HPDE6-E6E7 (cell line): ENCODE measurements at regions not wholly inside any gene's neighbourhood (a gene's known extent, or its start where the extent isn't known, plus 50 kb on each side); places are given as distances from the start of the nearest gene placed in this dataset.
"Not testable (repeated sequence)": the region's sequence is repeated elsewhere in the genome, so short reads cannot be mapped to it uniquely, and the experiment has no call there.

ENCODE experiments used
- DNase-seq: peaks from one replicate; pipeline ENCODE4 v3.0.0; 2011; ENCODE audit warnings: missing footprints; ENCODE audit errors: extremely low spot score

DNA sequence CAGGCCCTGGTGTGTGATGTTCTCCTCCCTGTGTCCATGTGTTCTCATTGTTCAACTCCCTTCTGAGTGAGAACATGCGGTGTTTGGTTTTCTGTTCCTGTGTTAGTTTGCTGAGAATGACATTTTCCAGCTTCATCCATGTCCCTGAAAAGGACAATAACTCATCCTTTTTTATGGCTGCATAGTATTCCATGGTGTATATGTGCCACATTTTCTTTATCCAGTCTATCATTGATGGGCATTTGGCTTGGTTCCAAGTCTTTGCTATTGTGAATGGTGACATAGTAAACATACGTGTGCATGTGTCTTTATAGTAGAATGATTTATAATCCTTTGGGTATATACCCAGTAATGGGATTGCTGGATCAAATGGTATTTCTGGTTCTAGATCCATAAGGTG lies 964.6 kb upstream of the CITED2 start:
- not testable (repeated sequence) for DNase-seq

DNA sequence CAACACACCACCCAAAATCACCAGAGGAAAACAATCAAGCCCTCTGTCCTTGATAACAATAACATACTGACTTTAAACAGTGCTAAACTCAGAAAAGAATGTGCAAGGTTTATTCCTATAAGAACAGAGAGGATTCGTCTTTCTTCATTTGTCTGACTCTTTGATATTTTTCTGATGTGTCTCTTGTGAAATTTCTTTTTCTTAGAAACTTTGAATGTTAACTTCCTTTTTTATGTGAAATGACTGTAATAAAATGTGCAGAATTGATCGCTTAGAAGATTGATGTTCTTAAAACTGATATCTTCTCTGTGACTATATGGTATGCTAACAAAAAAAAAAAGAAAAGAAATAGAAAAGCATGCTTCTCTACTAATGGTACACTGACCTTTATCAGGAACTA lies 947.4 kb upstream of the CITED2 start:
- no peak for DNase-seq

DNA sequence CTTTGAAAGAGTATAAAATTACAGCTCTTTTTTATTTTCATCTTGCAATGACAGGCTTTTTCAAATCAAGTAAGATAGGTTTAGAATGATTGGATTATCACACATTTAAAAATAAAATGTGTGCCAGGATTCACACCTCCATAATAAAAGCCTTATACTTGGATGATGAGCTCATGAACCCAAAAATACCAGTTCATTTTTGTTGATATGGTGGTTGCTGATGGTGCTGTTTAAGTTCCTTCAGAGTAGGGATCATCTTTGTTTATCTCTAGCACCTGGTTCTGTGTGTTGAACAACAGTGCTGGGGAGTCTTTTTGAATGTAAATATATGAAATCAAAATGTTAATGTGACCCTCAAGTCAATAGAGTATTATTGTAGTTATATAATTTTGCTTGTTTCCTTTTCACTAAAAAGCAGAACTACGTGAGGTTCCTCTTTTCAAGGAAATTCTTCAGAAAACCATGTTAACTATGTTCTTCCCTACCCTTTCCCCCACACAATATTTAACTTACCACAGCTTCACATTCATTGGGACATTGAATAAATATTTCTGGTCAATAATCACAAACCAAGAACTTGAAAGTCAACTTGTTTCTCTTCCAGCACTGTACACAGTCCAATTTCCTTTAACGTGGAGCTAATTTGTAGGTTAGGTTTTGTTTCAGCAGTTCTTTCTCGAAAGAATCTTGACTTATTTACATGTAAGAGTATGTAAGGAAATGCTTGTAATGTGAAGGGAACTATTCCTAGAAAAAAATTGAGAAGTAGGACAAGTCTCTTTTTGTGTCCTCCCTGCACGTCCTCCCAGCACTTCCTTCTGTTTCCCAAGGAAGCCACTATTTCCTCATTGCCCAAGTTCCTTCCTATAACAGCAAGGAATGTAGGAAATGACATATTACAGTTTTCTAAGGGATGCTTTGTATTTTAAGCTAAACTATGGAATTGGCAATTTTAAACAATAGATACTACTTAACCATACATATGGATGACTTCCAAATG lies 945.9 kb upstream of the CITED2 start:
- DNase-seq, result no peak

DNA sequence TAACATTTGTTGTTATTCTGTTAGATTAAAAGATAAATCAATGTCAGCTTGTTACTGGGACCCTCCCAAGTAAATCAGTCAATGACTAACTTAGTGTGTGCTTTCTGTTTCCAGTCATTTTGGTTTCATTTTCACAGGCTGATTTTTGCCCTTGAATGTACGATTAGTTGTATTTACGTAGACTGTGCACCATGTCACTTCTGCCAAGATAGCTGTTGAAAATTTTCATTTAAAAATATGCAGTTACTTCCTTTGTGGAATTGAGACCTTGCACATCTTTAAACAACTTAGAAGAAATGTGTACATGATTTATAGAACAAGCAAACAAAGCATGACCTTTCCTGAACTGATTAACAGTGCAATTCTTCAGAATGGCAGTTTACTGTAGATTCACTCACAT lies 944.8 kb upstream of the CITED2 start:
- no peak for DNase-seq

DNA sequence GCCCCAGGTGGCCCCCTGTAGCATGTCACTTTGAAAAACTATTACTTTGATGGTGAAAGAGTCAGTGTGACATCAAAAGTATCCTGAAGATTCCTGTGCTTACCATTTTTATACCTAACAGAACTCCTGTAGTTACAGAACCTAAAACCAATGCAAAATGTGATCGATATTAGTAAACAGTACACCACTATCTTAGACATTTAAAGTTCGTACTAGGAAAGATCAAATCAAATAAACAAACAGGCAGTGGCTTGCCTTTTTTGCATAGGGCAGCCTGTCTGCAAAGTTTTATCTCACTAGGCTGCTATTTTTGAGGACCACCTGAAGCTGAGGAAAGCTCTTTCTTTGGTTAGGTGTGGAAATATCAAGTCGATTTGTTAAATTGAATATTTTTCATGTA lies 944.0 kb upstream of the CITED2 start:
- DNase-seq, result no peak

GRCh38 chr6:140317950-140318349 lies 943.5 kb upstream of the CITED2 start:
- no peak for DNase-seq

- DNase-seq, result no peak
Measured at GRCh38 chr6:140316966-140317365, 942.5 kb upstream of the CITED2 start.

DNA sequence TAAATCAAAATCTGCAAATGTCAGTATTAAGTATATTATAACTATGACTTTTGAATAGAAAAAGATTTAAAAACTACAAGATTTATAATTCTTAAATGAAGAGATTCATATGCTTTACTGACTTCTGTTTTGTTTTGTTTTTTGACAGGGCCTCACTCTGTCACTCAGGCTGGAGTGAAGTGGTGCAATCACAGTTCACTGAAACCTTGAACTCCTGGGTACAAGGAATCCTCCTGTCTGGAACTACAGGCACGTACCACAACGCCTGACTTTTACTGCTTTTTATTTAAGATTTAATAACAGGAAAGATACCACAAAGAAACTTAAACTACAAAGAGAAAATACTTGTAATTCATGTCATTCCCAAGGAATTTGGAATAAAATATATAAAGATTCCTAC lies 940.2 kb upstream of the CITED2 start:
- no peak for DNase-seq

- DNase-seq, result no peak
Measured at GRCh38 chr6:140311146-140311545, 936.7 kb upstream of the CITED2 start.

DNA sequence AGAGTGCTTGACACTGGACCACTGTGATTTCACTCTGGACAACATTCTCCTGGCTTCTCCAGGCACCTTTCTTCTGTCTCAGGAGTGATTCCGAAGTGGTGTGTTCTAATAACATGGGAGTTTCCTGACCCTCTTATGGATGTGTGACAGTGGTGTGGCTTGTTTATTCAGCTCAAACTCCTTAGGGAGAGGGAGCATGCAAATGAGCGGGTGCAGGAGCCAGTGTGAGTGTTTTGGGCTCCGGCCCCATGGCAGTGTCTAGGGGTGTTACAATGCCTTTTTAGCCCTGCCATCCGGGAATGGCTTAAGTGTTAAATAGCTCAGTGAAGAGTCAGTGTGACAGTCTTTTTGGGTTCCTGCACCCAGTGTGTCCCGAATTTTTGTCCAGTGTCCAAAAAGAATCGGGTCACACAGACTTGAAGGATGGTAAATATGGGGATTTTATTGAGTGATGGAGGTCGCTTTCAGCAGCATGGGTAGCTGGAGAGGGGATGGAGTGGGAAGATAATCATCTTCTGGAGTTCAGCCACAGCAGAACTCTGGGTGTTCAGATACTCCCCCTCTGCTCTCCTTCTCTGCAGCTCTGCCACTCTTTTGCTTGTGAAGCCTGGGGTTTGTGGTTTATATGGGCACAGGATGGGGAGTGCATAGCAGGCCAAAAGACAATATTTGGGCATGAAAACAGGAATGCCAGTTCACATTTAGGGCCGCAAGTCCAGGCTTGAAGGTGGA lies 928.9 kb upstream of the CITED2 start:
- no peak for DNase-seq

GRCh38 chr6:140300331-140300730 lies 925.9 kb upstream of the CITED2 start:
- no peak for DNase-seq

DNA sequence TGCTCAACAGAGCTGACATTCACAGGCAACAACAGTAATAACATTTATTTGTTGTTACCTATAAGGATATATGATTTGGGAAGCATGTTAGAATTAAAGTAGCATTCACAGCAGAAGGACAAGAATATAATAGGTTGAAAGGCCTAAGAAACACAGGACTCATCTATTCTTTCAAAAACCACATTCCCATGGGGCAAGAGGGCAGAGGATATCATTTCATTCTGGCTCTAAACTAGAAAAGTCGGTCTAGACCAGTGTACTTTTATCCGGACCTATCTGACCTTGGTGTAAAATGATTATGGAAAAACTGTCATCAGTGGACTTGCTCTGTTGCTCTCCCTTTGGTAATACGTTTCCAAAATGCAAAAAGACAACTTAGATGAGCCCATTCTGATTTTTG lies 914.7 kb upstream of the CITED2 start:
- no peak for DNase-seq

- no peak for DNase-seq
Measured at GRCh38 chr6:140285998-140286690, 911.7 kb upstream of the CITED2 start.

DNA sequence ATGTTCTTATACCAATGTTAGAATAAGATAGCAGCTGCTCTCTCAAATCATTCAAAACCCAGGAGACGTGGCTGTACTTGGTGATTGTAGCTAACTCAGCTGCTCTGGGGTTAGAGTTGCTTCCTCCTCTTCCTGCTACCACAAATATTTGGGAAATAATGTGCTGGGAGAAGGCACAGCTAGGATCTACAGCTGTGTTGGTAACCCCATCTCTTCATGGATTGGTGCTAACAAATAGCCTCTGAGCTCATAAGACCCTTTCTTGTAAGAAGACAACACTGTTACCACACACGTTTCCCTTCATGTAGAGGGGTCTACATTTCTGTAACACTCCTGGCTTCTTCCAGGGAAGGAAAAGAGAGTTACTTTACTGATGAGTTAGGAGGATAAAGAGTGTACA lies 911.0 kb upstream of the CITED2 start:
- DNase-seq, result no peak

DNA sequence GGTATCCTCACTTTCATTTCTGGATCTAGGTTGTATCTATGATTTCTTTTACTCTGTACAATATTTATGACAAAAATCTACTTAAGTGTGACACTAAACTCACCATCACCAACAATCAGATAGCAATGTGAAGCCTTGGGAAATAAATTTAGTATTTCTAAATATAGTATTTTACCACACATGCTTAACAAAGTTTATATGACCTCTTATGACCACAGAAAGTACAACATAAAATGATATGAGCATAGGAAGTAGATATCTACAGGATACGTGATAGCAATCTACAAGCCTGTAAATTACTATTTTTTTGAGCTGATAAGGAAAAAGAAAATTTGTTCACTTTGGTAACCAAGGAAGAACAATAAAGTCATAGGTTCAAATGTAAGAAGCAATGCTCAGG lies 910.4 kb upstream of the CITED2 start:
- no peak for DNase-seq

DNA sequence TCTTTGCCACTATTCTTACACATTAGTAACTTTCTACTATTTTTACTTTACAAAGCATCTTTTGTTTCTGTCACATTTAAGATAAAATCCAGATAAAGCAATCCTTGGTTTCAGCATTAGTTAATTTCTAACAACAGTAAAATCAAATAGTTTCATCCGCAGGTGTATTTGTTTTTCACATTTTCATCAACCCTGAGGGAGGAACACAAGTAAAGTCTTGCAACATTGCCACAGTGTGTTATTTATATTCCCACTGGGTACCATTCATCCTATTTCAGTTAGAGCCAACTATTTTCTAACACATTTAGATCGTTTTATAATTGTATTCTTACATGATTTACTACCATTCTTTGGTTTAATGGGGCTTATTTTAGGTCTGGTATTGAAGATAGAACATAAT lies 908.7 kb upstream of the CITED2 start:
- DNase-seq, result no peak

DNA sequence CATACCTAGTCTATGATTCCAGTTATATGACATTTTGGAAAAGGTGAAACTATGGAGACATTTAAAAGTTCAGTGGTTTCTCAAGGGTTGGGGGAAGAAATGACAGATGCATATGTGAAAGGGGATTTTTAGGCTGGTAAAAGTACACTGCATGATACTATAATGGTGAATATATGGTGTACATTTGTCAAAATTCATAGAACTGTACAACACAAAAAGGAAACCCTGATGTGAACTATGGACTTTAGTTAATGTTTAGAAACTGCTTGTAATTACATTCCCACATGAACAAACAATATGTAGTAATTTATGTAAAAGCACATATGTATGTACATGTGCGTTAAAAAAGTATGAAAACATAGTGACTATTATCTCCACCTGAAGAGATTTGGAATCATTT lies 907.3 kb upstream of the CITED2 start:
- no peak for DNase-seq

DNA sequence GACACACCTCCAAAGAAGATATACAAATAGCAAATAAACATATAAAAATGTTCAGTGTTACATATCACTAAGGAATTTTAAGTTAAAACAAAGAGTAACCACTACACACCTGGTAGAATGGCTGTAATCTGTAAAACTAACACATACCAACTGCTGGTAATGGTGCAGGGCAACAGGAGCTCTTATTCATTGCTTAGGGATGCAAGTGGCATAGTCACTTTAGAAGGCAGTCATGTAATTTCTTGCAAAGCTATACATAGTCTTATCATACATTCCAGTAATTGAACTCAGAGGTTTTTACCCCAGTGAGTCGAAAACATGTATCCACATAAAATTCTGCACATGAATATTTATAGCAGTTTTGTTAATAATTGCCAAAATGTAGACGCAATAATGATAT lies 906.8 kb upstream of the CITED2 start:
- peak; percentile 25 for DNase-seq

DNA sequence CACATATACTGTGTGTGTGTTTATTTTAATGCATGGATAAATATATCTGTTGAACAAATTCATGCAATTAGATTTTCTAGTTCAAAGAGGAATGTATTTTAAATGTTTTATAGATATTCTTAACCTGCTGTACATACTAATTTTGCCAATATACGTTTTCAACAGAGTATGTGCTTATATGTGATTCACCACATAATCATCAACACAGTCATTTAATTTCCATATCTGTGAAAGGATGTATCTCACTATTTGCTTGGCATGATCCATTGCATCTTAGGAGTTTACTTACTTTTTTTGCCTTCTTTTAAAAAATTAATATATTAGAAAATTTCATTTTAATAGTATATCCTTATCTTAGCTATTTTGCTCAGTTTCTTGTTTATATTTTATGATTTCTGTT lies 902.3 kb upstream of the CITED2 start:
- no peak for DNase-seq

DNA sequence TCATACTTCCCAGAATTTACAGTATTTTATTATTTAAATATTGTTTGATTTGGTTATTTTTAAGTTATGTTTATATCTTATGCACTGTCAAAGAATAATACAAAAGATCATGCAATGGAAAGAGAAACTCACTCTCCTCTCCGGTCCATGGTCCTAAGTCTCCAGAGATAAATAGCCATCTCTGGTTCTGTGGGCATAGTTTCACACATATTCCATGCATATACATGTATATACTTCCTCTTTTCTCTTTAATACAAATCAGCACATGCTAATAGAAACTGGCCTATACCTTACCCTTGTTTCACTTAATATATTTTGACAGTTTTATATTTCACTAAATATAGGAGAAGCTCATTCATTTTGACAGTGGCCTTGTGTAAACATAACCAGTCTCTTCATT lies 901.7 kb upstream of the CITED2 start:
- no peak for DNase-seq

GRCh38 chr6:140275725-140276124 lies 901.3 kb upstream of the CITED2 start:
- DNase-seq, result no peak

- no peak for DNase-seq
Measured at GRCh38 chr6:140274548-140274947, 900.1 kb upstream of the CITED2 start.
